ENCODE measurements at regions not wholly inside any gene's neighbourhood (a gene's known extent, or its start where the extent isn't known, plus 50 kb on each side); places are given as distances from the start of the nearest gene placed in this dataset.

GRCh38 chr2:118443596-118443995 is 355.3 kb downstream of the INSIG2 start:
- Histone ChIP-seq H3K27me3 (ENCODE audit: control insufficient read depth, insufficient read depth, low read length) (no peaks in the 10 kb centered on the region), H3K4me1 (no peaks in the 10 kb centered on the region), H3K79me2 (no peaks in the 10 kb centered on the region), H3K9me3 (ENCODE audit: control insufficient read depth, low read length) (no peaks in the 10 kb centered on the region), H3K36me3 (ENCODE audit: control insufficient read depth, insufficient read depth, low read length) (no peaks in the 10 kb centered on the region), H2AFZ (no peak overlapping the region), H3K27ac (no peak overlapping the region), H3K4me2 (ENCODE audit: low read length) (no peak overlapping the region), H3K4me3 (ENCODE audit: low read depth, low read length) (no peak overlapping the region), H3K9ac (no peak overlapping the region)
- TF ChIP-seq CTCF (IDR thresholded peaks at IDR 0.05): no peak

DNA sequence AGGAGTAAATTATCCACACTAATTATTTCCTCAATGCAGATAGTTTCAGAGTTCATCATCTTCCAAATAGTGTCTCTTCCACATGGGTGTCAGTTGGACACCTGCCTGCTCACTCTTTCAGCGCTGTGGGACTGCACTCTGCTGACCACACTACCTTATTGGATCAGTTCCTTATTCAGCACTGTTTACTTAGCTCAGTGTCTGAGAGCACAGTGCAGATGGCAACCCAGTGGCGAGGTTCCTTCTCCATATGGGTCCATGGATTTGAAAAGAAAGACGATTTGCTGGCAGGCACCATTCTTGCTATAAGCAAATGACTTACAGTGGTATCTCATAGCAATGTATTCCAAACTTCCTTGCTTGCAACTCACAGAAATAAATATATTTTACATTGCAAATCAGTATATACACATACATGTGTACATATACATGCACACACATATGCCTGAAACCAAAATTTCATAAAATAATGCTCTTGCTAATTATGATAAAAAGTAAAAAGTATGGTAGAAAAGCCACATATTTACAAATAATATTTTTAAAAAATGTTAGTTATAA is 354.8 kb downstream of the INSIG2 start:
- no peak overlapping the region for H3K27ac ChIP-seq
- H3K36me3 ChIP-seq (ENCODE audit: control insufficient read depth, insufficient read depth, low read length): no peaks in the 10 kb centered on the region
- H2AFZ ChIP-seq: no peak overlapping the region
- H3K4me2 ChIP-seq (ENCODE audit: low read length): no peak overlapping the region
- no peaks in the 10 kb centered on the region for H3K79me2 ChIP-seq
- no peak for TF ChIP-seq CTCF (IDR thresholded peaks at IDR 0.05)
- H3K4me3 ChIP-seq (ENCODE audit: low read depth, low read length): no peak overlapping the region
- H3K9me3 ChIP-seq (ENCODE audit: control insufficient read depth, low read length): no peaks in the 10 kb centered on the region
- no peaks in the 10 kb centered on the region for H3K27me3 ChIP-seq (ENCODE audit: control insufficient read depth, insufficient read depth, low read length)
- H3K9ac ChIP-seq: no peak overlapping the region
- H3K4me1 ChIP-seq: no peaks in the 10 kb centered on the region

GRCh38 chr2:118442046-118442445 is 353.8 kb downstream of the INSIG2 start:
- H3K9me3 ChIP-seq (ENCODE audit: control insufficient read depth, low read length): no peaks in the 10 kb centered on the region
- H3K4me2 ChIP-seq (ENCODE audit: low read length): no peak overlapping the region
- H3K4me3 ChIP-seq (ENCODE audit: low read depth, low read length): no peak overlapping the region
- H3K27ac ChIP-seq: no peak overlapping the region
- no peaks in the 10 kb centered on the region for H3K27me3 ChIP-seq (ENCODE audit: control insufficient read depth, insufficient read depth, low read length)
- H3K36me3 ChIP-seq (ENCODE audit: control insufficient read depth, insufficient read depth, low read length): no peaks in the 10 kb centered on the region
- no peaks in the 10 kb centered on the region for H3K79me2 ChIP-seq
- H3K9ac ChIP-seq: no peak overlapping the region
- H2AFZ ChIP-seq: no peak overlapping the region
- H3K4me1 ChIP-seq: no peaks in the 10 kb centered on the region
- TF ChIP-seq CTCF (IDR thresholded peaks at IDR 0.05): no peak

GRCh38 chr2:118440404-118441098 is 352.3 kb downstream of the INSIG2 start:
- Histone ChIP-seq H3K4me3 (ENCODE audit: low read depth, low read length) (no peak overlapping the region), H3K27me3 (ENCODE audit: control insufficient read depth, insufficient read depth, low read length) (no peaks in the 10 kb centered on the region), H3K27ac (no peak overlapping the region), H3K36me3 (ENCODE audit: control insufficient read depth, insufficient read depth, low read length) (no peaks in the 10 kb centered on the region), H3K4me2 (ENCODE audit: low read length) (no peak overlapping the region), H3K9ac (no peak overlapping the region), H3K79me2 (no peaks in the 10 kb centered on the region), H3K9me3 (ENCODE audit: control insufficient read depth, low read length) (no peaks in the 10 kb centered on the region), H2AFZ (no peak overlapping the region), H3K4me1 (no peaks in the 10 kb centered on the region)
- no peak for TF ChIP-seq CTCF (IDR thresholded peaks at IDR 0.05)

DNA sequence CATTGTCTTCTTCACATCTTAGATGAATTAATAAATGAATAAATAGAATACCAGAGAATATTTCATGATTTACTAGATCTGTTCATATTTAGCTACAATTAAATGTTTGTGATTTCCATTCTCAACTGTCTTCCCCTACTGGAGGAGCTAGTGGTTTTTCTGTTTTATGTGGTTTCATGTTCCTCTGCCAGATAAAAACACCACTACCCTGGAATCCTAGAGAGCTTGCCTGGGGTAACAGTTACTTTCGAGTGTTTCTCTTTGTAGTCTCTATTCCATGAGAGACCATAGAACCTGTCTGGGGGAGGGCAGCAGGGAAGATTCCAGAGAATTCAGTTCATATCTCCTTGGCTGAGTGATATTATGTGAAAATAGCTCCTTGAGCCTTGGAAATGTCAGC is 349.2 kb downstream of the INSIG2 start:
- Histone ChIP-seq H3K27ac (no peak overlapping the region), H3K79me2 (no peaks in the 10 kb centered on the region)
- TF ChIP-seq CTCF (IDR thresholded peaks at IDR 0.05): no peak

More for the DNA sequence above, 349.2 kb downstream of the INSIG2 start:
- H3K9ac ChIP-seq: no peak overlapping the region
- H3K9me3 ChIP-seq (ENCODE audit: control insufficient read depth, low read length): no peaks in the 10 kb centered on the region
- H3K4me2 ChIP-seq (ENCODE audit: low read length): no peak overlapping the region
- no peaks in the 10 kb centered on the region for H3K27me3 ChIP-seq (ENCODE audit: control insufficient read depth, insufficient read depth, low read length)
- H3K4me3 ChIP-seq (ENCODE audit: low read depth, low read length): no peak overlapping the region
- no peaks in the 10 kb centered on the region for H3K4me1 ChIP-seq
- H2AFZ ChIP-seq: no peak overlapping the region
- no peaks in the 10 kb centered on the region for H3K36me3 ChIP-seq (ENCODE audit: control insufficient read depth, insufficient read depth, low read length)

Measured in parathyroid adenoma (tissue), 2 donors.